ENCODE measurements at regions not wholly inside any gene's neighbourhood (a gene's known extent, or its start where the extent isn't known, plus 50 kb on each side); places are given as distances from the start of the nearest gene placed in this dataset.

GRCh38 chr12:123059500-123059899, 79.0 kb downstream of the ARL6IP4 start:
- Histone ChIP-seq H3K9me3 (ENCODE audit: control insufficient read depth, low read length) (no peaks in the 10 kb centered on the region), H3K4me1 (peaks cover 14% of the 10 kb centered on the region), H3K27ac (peak overlapping the region; percentile 1), H3K79me2 (peaks cover 5% of the 10 kb centered on the region), H3K9ac (no peak overlapping the region), H3K4me3 (ENCODE audit: low read depth, low read length) (no peak overlapping the region), H3K27me3 (ENCODE audit: control insufficient read depth, insufficient read depth, low read length) (no peaks in the 10 kb centered on the region), H3K4me2 (ENCODE audit: low read length) (no peak overlapping the region), H3K36me3 (ENCODE audit: control insufficient read depth, insufficient read depth, low read length) (no peaks in the 10 kb centered on the region), H2AFZ (no peak overlapping the region)
- TF ChIP-seq, protein P1, sequence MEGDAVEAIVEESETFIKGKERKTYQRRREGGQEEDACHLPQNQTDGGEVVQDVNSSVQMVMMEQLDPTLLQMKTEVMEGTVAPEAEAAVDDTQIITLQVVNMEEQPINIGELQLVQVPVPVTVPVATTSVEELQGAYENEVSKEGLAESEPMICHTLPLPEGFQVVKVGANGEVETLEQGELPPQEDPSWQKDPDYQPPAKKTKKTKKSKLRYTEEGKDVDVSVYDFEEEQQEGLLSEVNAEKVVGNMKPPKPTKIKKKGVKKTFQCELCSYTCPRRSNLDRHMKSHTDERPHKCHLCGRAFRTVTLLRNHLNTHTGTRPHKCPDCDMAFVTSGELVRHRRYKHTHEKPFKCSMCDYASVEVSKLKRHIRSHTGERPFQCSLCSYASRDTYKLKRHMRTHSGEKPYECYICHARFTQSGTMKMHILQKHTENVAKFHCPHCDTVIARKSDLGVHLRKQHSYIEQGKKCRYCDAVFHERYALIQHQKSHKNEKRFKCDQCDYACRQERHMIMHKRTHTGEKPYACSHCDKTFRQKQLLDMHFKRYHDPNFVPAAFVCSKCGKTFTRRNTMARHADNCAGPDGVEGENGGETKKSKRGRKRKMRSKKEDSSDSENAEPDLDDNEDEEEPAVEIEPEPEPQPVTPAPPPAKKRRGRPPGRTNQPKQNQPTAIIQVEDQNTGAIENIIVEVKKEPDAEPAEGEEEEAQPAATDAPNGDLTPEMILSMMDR (IDR thresholded peaks at IDR 0.05), result no peak

DNA sequence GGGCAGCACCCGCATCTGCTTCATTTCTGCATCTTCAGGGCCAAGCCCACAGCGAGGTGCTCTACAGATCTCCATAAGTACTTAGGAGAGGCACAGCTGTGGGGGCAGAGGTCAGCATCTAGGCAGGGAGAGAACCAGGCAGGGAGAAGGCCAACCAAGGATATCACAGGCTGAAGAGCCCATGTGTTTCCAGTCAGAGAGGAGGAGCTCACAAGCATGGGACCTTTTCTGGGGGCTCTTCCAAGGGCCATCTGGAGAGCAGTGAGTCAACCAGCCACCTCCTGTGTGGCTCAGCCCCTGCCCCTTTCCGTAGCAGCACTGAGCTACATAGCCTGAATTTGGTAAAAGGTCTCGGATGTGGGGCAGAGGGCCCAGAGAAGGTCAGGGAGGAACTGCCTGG, 78.5 kb downstream of the ARL6IP4 start:
- TF ChIP-seq, protein P1 (IDR thresholded peaks at IDR 0.05), result no peak
- H3K4me3 ChIP-seq (ENCODE audit: low read depth, low read length), result no peak overlapping the region
- peak overlapping the region; percentile 1 for H3K27ac ChIP-seq
- no peak overlapping the region for H3K4me2 ChIP-seq (ENCODE audit: low read length)
- no peaks in the 10 kb centered on the region for H3K27me3 ChIP-seq (ENCODE audit: control insufficient read depth, insufficient read depth, low read length)
- peaks cover under 1% of the 10 kb centered on the region for H3K79me2 ChIP-seq
- H3K9me3 ChIP-seq (ENCODE audit: control insufficient read depth, low read length), result no peaks in the 10 kb centered on the region
- H3K36me3 ChIP-seq (ENCODE audit: control insufficient read depth, insufficient read depth, low read length), result no peaks in the 10 kb centered on the region
- H3K4me1 ChIP-seq, result peaks cover 14% of the 10 kb centered on the region
- H3K9ac ChIP-seq, result no peak overlapping the region
- H2AFZ ChIP-seq, result no peak overlapping the region

DNA sequence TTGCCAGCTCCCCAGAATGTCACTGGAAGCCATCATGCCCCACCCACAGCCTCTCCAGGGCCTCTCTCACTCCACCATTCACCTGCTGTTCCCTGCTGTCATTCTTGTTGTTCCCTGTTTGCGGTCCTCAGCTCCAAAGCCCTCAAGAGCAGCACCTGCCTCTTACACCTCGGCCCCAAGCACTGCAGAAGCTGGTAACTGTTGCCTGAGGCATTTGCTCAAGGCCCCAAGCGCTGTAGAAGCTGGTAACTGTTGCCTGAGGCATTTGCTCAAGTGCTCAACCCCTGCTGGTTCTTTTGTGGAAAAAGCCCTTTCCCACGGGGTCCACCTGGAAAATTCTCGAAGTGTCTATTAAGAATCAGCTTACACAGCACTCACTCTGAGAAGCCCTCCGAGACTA, 78.0 kb downstream of the ARL6IP4 start:
- H3K4me2 ChIP-seq (ENCODE audit: low read length), result no peak overlapping the region
- no peaks in the 10 kb centered on the region for H3K9me3 ChIP-seq (ENCODE audit: control insufficient read depth, low read length)
- peaks cover 11% of the 10 kb centered on the region for H3K4me1 ChIP-seq
- H3K4me3 ChIP-seq (ENCODE audit: low read depth, low read length), result no peak overlapping the region
- H2AFZ ChIP-seq, result no peak overlapping the region
- TF ChIP-seq, protein P1 (IDR thresholded peaks at IDR 0.05), result no peak
- H3K79me2 ChIP-seq, result no peaks in the 10 kb centered on the region
- H3K36me3 ChIP-seq (ENCODE audit: control insufficient read depth, insufficient read depth, low read length), result no peaks in the 10 kb centered on the region
- no peaks in the 10 kb centered on the region for H3K27me3 ChIP-seq (ENCODE audit: control insufficient read depth, insufficient read depth, low read length)
- no peak overlapping the region for H3K9ac ChIP-seq
- H3K27ac ChIP-seq, result no peak overlapping the region

- no peaks in the 10 kb centered on the region for H3K79me2 ChIP-seq
- no peaks in the 10 kb centered on the region for H3K27me3 ChIP-seq (ENCODE audit: control insufficient read depth, insufficient read depth, low read length)
- H3K4me3 ChIP-seq (ENCODE audit: low read depth, low read length), result no peak overlapping the region
- no peak overlapping the region for H3K4me2 ChIP-seq (ENCODE audit: low read length)
- H3K36me3 ChIP-seq (ENCODE audit: control insufficient read depth, insufficient read depth, low read length), result no peaks in the 10 kb centered on the region
- peaks cover 3% of the 10 kb centered on the region for H3K4me1 ChIP-seq
- no peak overlapping the region for H3K9ac ChIP-seq
- no peak overlapping the region for H2AFZ ChIP-seq
- no peak overlapping the region for H3K27ac ChIP-seq
- no peaks in the 10 kb centered on the region for H3K9me3 ChIP-seq (ENCODE audit: control insufficient read depth, low read length)
- TF ChIP-seq, protein P1 (IDR thresholded peaks at IDR 0.05), result no peak
Observed at GRCh38 chr12:123057513-123058265, 77.2 kb downstream of the ARL6IP4 start.

- no peaks in the 10 kb centered on the region for H3K4me1 ChIP-seq
- no peaks in the 10 kb centered on the region for H3K27me3 ChIP-seq (ENCODE audit: control insufficient read depth, insufficient read depth, low read length)
- H3K9me3 ChIP-seq (ENCODE audit: control insufficient read depth, low read length), result no peaks in the 10 kb centered on the region
- H3K9ac ChIP-seq, result no peak overlapping the region
- no peak overlapping the region for H3K27ac ChIP-seq
- H2AFZ ChIP-seq, result no peak overlapping the region
- no peaks in the 10 kb centered on the region for H3K79me2 ChIP-seq
- H3K4me3 ChIP-seq (ENCODE audit: low read depth, low read length), result no peak overlapping the region
- TF ChIP-seq, protein P1 (IDR thresholded peaks at IDR 0.05), result no peak
- H3K36me3 ChIP-seq (ENCODE audit: control insufficient read depth, insufficient read depth, low read length), result no peaks in the 10 kb centered on the region
- no peak overlapping the region for H3K4me2 ChIP-seq (ENCODE audit: low read length)
Observed at GRCh38 chr12:123056709-123057108, 76.2 kb downstream of the ARL6IP4 start.

All from parathyroid adenoma (tissue), 2 donors.